Osteoblast (primary cell): ENCODE measurements at regions not wholly inside any gene's neighbourhood (a gene's known extent, or its start where the extent isn't known, plus 50 kb on each side); places are given as distances from the start of the nearest gene placed in this dataset.

Experiments
- DNase-seq: peaks from one replicate; pipeline ENCODE4 v3.0.0; 2011; ENCODE audit warnings: low spot score, mixed read lengths; ENCODE audit not compliant: insufficient read length; ENCODE audit errors: missing footprints
- H2AFZ ChIP-seq: 2 replicates; pipeline ENCODE4 v1.6.0; 2011; ENCODE audit warnings: mild to moderate bottlenecking, low read length
- H3K27ac ChIP-seq: 2 replicates; pipeline ENCODE4 v1.5.1; 2011; ENCODE audit warnings: mild to moderate bottlenecking, low read depth, low read length, moderate library complexity
- H3K27me3 ChIP-seq: 2 replicates; pipeline ENCODE4 v1.6.0; 2012; ENCODE audit warnings: mild to moderate bottlenecking, control low read depth, inconsistent platforms, low read length, moderate library complexity; ENCODE audit not compliant: insufficient read depth
- H3K36me3 ChIP-seq: 2 replicates; pipeline ENCODE4 v1.5.1; 2011; ENCODE audit warnings: mild to moderate bottlenecking, low read length, control low read depth, moderate library complexity; ENCODE audit not compliant: insufficient read depth
- H3K4me1 ChIP-seq: 2 replicates; pipeline ENCODE4 v1.5.1; 2011; ENCODE audit warnings: mild to moderate bottlenecking, low read length, control low read depth, moderate library complexity; ENCODE audit not compliant: insufficient read depth
- H3K4me2 ChIP-seq: 2 replicates; pipeline ENCODE4 v1.6.0; 2011; ENCODE audit warnings: mild to moderate bottlenecking, low read length; ENCODE audit not compliant: insufficient read depth
- H3K4me3 ChIP-seq: fragments of 200-600 bp; sonication (generic); 3 replicates; pipeline ENCODE4 v1.5.1; 2012; ENCODE audit warnings: mild to moderate bottlenecking, low read length, inconsistent platforms; ENCODE audit not compliant: insufficient read depth
- H3K79me2 ChIP-seq: 2 replicates; pipeline ENCODE4 v1.6.0; 2012; ENCODE audit warnings: mild to moderate bottlenecking, low read length, control low read depth, inconsistent platforms; ENCODE audit not compliant: insufficient read depth
- H3K9me3 ChIP-seq: 2 replicates; pipeline ENCODE4 v1.5.1; 2011; ENCODE audit warnings: low read depth, low read length, control low read depth
- H4K20me1 ChIP-seq: 2 replicates; pipeline ENCODE4 v1.6.0; 2012; ENCODE audit warnings: mild to moderate bottlenecking, low read length, control low read depth; ENCODE audit not compliant: insufficient read depth
- TF ChIP-seq, protein P1 (sequence below): IDR thresholded peaks from 2 replicates; pipeline ENCODE4 v1.5.1; 2011; ENCODE audit warnings: mild to moderate bottlenecking, low read depth, low read length, moderate library complexity; ENCODE audit errors: extremely low read depth

DNA sequence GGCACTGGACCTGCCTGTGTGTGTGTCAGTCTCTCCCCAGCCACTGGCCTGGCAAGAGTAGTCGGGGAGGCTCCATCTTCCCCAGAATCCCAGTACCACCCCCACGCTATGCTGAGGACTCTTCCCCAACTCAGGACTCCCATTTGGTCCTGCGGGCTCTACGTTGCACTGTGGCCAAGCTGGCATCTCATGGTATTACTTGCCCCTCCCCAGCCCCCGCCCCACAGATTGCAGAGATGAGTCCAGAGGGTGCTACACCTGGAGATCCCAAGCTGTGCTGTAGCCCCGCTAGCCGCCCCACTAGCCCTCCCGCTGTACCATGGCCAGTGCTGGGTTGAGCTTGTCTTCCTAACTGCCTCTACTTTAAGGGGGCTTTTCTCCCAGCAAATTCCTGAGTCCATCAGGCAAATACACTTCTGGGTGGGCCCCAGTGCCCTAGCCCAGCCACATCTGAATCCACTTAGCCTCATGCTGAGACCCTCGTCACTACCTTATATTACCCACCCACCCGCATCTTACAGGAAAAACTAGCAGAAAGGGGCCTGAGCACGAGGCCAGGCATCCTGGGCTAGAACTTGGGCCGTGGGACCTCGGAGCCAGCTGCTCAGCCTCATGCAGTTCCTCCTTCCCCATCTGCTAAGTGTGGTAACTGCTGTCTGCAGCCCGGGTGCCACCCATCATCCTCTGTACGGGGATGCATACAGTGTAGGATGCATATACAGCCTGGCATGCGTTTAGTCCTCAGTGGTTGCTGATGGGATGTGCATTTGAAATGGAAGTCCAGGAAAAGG is 65.8 kb upstream of the CACUL1 start:
- Histone ChIP-seq H3K27ac (no peak overlapping the region), H3K4me2 (no peak overlapping the region), H3K36me3 (no peaks in the 10 kb centered on the region), H3K9me3 (no peaks in the 10 kb centered on the region), H3K4me3 (no peak overlapping the region), H2AFZ (no peak overlapping the region), H3K27me3 (no peaks in the 10 kb centered on the region), H3K79me2 (no peaks in the 10 kb centered on the region), H4K20me1 (no peaks in the 10 kb centered on the region), H3K4me1 (no peaks in the 10 kb centered on the region)
- no peak for DNase-seq
- TF ChIP-seq, protein P1, sequence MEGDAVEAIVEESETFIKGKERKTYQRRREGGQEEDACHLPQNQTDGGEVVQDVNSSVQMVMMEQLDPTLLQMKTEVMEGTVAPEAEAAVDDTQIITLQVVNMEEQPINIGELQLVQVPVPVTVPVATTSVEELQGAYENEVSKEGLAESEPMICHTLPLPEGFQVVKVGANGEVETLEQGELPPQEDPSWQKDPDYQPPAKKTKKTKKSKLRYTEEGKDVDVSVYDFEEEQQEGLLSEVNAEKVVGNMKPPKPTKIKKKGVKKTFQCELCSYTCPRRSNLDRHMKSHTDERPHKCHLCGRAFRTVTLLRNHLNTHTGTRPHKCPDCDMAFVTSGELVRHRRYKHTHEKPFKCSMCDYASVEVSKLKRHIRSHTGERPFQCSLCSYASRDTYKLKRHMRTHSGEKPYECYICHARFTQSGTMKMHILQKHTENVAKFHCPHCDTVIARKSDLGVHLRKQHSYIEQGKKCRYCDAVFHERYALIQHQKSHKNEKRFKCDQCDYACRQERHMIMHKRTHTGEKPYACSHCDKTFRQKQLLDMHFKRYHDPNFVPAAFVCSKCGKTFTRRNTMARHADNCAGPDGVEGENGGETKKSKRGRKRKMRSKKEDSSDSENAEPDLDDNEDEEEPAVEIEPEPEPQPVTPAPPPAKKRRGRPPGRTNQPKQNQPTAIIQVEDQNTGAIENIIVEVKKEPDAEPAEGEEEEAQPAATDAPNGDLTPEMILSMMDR, result no peak

DNA sequence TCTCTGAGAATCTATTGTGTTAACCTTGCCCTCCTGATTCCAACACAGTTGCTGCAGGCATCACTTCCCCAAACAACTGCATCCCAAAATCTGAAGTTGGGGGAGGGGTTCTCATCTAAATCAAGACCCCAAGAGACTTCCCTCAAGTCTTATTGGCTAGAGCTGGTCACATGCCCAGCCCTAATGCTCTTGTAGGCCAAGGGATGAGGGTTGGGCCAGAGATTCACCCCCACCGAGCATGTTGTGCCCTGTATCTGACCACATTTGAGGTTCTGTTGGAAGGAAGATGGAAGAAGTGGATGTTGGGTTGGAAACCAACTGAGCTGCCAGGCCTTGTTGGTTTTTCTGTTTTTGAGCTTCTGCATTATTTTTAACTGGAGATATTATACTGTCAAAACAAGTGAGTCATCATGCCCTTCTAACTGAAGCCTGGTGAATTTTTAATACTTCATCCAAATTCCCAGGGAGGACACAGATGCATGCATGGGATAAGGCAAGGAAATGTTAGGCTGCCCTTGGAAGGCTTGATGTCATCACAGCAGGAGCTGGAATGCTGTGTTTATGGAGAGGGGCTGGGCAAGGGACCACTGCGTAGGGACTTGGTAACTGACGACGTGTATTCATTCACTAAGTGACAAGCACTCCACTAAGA is 68.6 kb upstream of the CACUL1 start:
- Histone ChIP-seq H4K20me1 (no peaks in the 10 kb centered on the region), H3K27me3 (no peaks in the 10 kb centered on the region), H3K27ac (no peak overlapping the region), H3K4me2 (no peak overlapping the region), H3K4me3 (no peak overlapping the region), H2AFZ (no peak overlapping the region), H3K4me1 (no peaks in the 10 kb centered on the region), H3K36me3 (no peaks in the 10 kb centered on the region), H3K9me3 (no peaks in the 10 kb centered on the region), H3K79me2 (no peaks in the 10 kb centered on the region)
- peak; percentile 83 for DNase-seq
- TF ChIP-seq, protein P1, result no peak

DNA sequence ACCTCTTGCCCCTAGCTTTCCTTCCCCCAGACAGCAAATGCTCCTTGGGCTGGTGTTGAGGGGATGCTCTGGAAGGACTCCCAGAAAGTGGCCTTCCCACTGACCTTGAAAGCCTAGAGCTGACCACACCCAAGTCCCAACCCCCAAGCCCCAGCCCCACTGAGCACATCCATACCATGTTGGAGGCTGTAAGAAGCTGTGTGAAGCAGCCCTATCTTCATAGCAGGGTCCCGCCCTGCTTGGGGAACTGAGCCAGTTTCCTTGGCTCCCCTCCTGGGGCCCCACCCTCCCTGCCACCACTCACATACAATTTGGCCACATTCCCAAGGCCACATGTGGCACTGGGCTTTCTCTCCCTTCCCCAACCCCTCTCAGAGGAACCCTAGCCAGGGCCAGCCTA is 72.3 kb upstream of the CACUL1 start:
- Histone ChIP-seq H2AFZ (no peak overlapping the region), H3K79me2 (no peaks in the 10 kb centered on the region), H3K27me3 (peaks cover 3% of the 10 kb centered on the region), H3K27ac (no peak overlapping the region), H3K4me1 (no peaks in the 10 kb centered on the region), H3K36me3 (no peaks in the 10 kb centered on the region), H4K20me1 (no peaks in the 10 kb centered on the region), H3K4me3 (no peak overlapping the region), H3K4me2 (no peak overlapping the region), H3K9me3 (no peaks in the 10 kb centered on the region)
- DNase-seq, result no peak
- TF ChIP-seq, protein P1, result no peak

DNA sequence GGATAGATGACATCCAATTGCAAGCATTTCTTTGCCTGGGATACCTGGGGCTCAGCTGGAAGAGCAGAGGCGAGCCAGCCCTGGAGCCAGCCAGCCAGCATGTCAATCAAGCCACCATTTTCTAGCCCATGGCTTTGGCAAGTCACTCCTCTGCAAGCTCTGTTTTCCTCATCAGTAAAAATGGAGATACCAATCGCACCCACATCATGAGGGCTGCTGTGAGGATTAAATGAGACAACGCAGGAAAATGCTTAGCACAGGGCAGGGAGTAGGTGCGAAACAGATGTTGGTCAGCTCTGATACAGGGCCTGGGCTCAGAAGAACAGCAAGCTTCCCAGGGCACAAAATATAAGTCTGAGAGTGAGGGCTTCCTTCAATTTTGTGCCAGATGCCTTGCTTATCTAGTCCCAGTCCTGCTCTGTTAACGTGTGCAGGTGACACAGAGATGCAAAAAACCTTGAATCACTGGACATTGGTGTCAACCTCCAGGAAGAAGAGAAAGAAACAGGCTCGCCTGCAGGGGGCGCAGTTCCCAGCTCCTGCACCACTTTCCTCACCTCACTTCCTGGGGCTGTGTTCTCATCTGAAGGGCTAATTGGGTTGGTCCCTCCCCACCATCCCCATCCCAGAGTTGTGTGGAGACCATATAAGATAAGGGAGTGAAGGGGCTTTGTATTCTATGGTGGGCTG is 72.8 kb upstream of the CACUL1 start:
- TF ChIP-seq, protein P1, result peak; percentile 26
- H3K27me3 ChIP-seq, result peaks cover 3% of the 10 kb centered on the region
- H3K27ac ChIP-seq, result no peak overlapping the region
- peak; percentile 66 for DNase-seq
- no peaks in the 10 kb centered on the region for H3K79me2 ChIP-seq
- H3K4me3 ChIP-seq, result no peak overlapping the region
- H2AFZ ChIP-seq, result no peak overlapping the region
- no peaks in the 10 kb centered on the region for H4K20me1 ChIP-seq
- H3K36me3 ChIP-seq, result no peaks in the 10 kb centered on the region
- H3K9me3 ChIP-seq, result no peaks in the 10 kb centered on the region
- H3K4me1 ChIP-seq, result no peaks in the 10 kb centered on the region
- no peak overlapping the region for H3K4me2 ChIP-seq
